G401.6 (cell line): ENCODE measurements at regions not wholly inside any gene's neighbourhood (a gene's known extent, or its start where the extent isn't known, plus 50 kb on each side); places are given as distances from the start of the nearest gene placed in this dataset.
"Not testable (repeated sequence)": the region's sequence is repeated elsewhere in the genome, so short reads cannot be mapped to it uniquely, and the experiment has no call there.

Experiments
- FAIRE-seq: peaks from 2 replicates; lab custom pipeline; 2012; peaks lifted over from hg19 to GRCh38; lab: Jason Lieb, UNC

- no peak for FAIRE-seq
Observed at GRCh38 chrX:139026406-139026805, 314.9 kb upstream of the FGF13 start.

GRCh38 chrX:139025816-139026215, 314.3 kb upstream of the FGF13 start:
- FAIRE-seq, result no peak

- FAIRE-seq, result no peak
Observed at GRCh38 chrX:139023531-139023930, 312.0 kb upstream of the FGF13 start.

- FAIRE-seq, result no peak
Observed at GRCh38 chrX:139020801-139021200, 309.3 kb upstream of the FGF13 start.

- no peak for FAIRE-seq
Observed at GRCh38 chrX:139018436-139018835, 306.9 kb upstream of the FGF13 start.

GRCh38 chrX:139015627-139016026, 304.1 kb upstream of the FGF13 start:
- FAIRE-seq, result no peak

GRCh38 chrX:139008185-139008584, 296.7 kb upstream of the FGF13 start:
- no peak for FAIRE-seq

GRCh38 chrX:139003856-139004527, 292.5 kb upstream of the FGF13 start:
- not testable (repeated sequence) for FAIRE-seq

- no peak for FAIRE-seq
Observed at GRCh38 chrX:139002319-139002718, 290.8 kb upstream of the FGF13 start.

- no peak for FAIRE-seq
Observed at GRCh38 chrX:138996268-138996667, 284.8 kb upstream of the FGF13 start.

GRCh38 chrX:138995458-138995857, 283.9 kb upstream of the FGF13 start:
- FAIRE-seq, result no peak

- not testable (repeated sequence) for FAIRE-seq
Observed at GRCh38 chrX:138990425-138990824, 278.9 kb upstream of the FGF13 start.

- no peak for FAIRE-seq
Observed at GRCh38 chrX:138986866-138987265, 275.3 kb upstream of the FGF13 start.

- no peak for FAIRE-seq
Observed at GRCh38 chrX:138986235-138986634, 274.7 kb upstream of the FGF13 start.

GRCh38 chrX:138982365-138982764, 270.8 kb upstream of the FGF13 start:
- FAIRE-seq, result no peak

- FAIRE-seq, result no peak
Observed at GRCh38 chrX:138964501-138964900, 253.0 kb upstream of the FGF13 start.

- FAIRE-seq, result not testable (repeated sequence)
Observed at GRCh38 chrX:138962419-138962818, 250.9 kb upstream of the FGF13 start.

GRCh38 chrX:138954976-138955375, 243.5 kb upstream of the FGF13 start:
- no peak for FAIRE-seq

GRCh38 chrX:138946926-138947325, 235.4 kb upstream of the FGF13 start:
- no peak for FAIRE-seq

GRCh38 chrX:138945219-138945618, 233.7 kb upstream of the FGF13 start:
- no peak for FAIRE-seq

- FAIRE-seq, result no peak
Observed at GRCh38 chrX:138939038-138939437, 227.5 kb upstream of the FGF13 start.

- no peak for FAIRE-seq
Observed at GRCh38 chrX:138938003-138938402, 226.5 kb upstream of the FGF13 start.

GRCh38 chrX:138931212-138931611, 219.7 kb upstream of the FGF13 start:
- no peak for FAIRE-seq

GRCh38 chrX:138930583-138930945, 219.0 kb upstream of the FGF13 start:
- FAIRE-seq, result no peak
